Thoracic aorta (tissue), 2 donors: ENCODE measurements at regions not wholly inside any gene's neighbourhood (a gene's known extent, or its start where the extent isn't known, plus 50 kb on each side); places are given as distances from the start of the nearest gene placed in this dataset.

ENCODE experiments used
- ATAC-seq: fragments of 150-250 bp; one replicate; pipeline ENCODE4 v1.8.0; 2017; ENCODE audit warnings: low read depth; ENCODE audit not compliant: insufficient number of reproducible peaks, low FRiP score
- DNase-seq: peaks from one replicate; pipeline ENCODE4 v3.0.0-alpha.2; 2020; ENCODE audit warnings: low spot score
- H3K27ac ChIP-seq, 2 donors: fragments of 200-600 bp; sonication (generic); 1 replicate in 1 of 2; 2 replicates in 1 of 2; pipeline ENCODE4 v1.5.1; 2016; ENCODE audit warnings: mild to moderate bottlenecking in 2 of 2, moderate library complexity in 2 of 2
- H3K27me3 ChIP-seq: fragments of 200-600 bp; sonication (generic); replicated peaks from 2 replicates; pipeline ENCODE4 v1.6.0; 2016; ENCODE audit warnings: mild to moderate bottlenecking; ENCODE audit not compliant: insufficient read depth
- H3K36me3 ChIP-seq: fragments of 200-600 bp; sonication (generic); one replicate; pipeline ENCODE4 v1.5.1; 2016
- H3K4me1 ChIP-seq, 2 donors: fragments of 200-600 bp; sonication (generic); 1 replicate in 1 of 2; 2 replicates in 1 of 2; pipeline versions ENCODE4 v1.5.1 to v1.6.0; 2016; ENCODE audit warnings: low read depth in 2 of 2, mild to moderate bottlenecking in 1 of 2; ENCODE audit not compliant: control insufficient read depth in 1 of 2
- H3K4me3 ChIP-seq: fragments of 200-600 bp; sonication (generic); 2 replicates; pipeline ENCODE4 v1.5.1; 2016; ENCODE audit warnings: mild to moderate bottlenecking
- H3K9me3 ChIP-seq: fragments of 200-600 bp; sonication (generic); 2 replicates; pipeline ENCODE4 v1.5.1; 2016
- CTCF ChIP-seq: fragments of 200-600 bp; sonication (generic); IDR thresholded peaks from one replicate; pipeline ENCODE4 v1.5.1; 2019; ENCODE audit warnings: antibody characterized with exemption

- no peak for ATAC-seq
- no peaks in the 10 kb centered on the region for H3K4me1 ChIP-seq
These were observed 191.8 kb downstream of the CGGBP1 start for GRCh38 chr3:87867001-87867400.

GRCh38 chr3:87856126-87856525 lies 202.7 kb downstream of the CGGBP1 start:
- no peak overlapping the region for H3K27ac ChIP-seq
- no peak for TF ChIP-seq CTCF
- no peaks in the 10 kb centered on the region for H3K36me3 ChIP-seq
- DNase-seq (no peak), ATAC-seq (no peak)
- H3K9me3 ChIP-seq, result no peaks in the 10 kb centered on the region
- H3K4me3 ChIP-seq, result no peak overlapping the region
- no peaks in the 10 kb centered on the region for H3K27me3 ChIP-seq
- no peaks in the 10 kb centered on the region for H3K4me1 ChIP-seq

More at GRCh38 chr3:87867001-87867400, 191.8 kb downstream of the CGGBP1 start:
- H3K27me3 ChIP-seq, result no peaks in the 10 kb centered on the region
- no peaks in the 10 kb centered on the region for H3K9me3 ChIP-seq
- DNase-seq, result no peak
- H3K4me3 ChIP-seq, result no peak overlapping the region
- TF ChIP-seq CTCF, result no peak
- no peaks in the 10 kb centered on the region for H3K36me3 ChIP-seq
- no peak overlapping the region for H3K27ac ChIP-seq

- Histone ChIP-seq H3K36me3 (no peaks in the 10 kb centered on the region), H3K27me3 (no peaks in the 10 kb centered on the region), H3K27ac (no peak overlapping the region), H3K4me3 (no peak overlapping the region), H3K4me1 (no peaks in the 10 kb centered on the region), H3K9me3 (no peaks in the 10 kb centered on the region)
- no peak for ATAC-seq
- no peak for DNase-seq
- TF ChIP-seq CTCF, result no peak
These were observed 203.2 kb downstream of the CGGBP1 start for GRCh38 chr3:87855616-87856015.

- Histone ChIP-seq H3K27ac (no peak overlapping the region), H3K36me3 (no peaks in the 10 kb centered on the region), H3K4me3 (no peak overlapping the region), H3K27me3 (no peaks in the 10 kb centered on the region), H3K9me3 (no peaks in the 10 kb centered on the region), H3K4me1 (no peaks in the 10 kb centered on the region)
- TF ChIP-seq CTCF, result no peak
- no peak for ATAC-seq
- no peak for DNase-seq
These were observed 203.6 kb downstream of the CGGBP1 start for GRCh38 chr3:87855211-87855610.

GRCh38 chr3:87848003-87848402 lies 210.8 kb downstream of the CGGBP1 start:
- H3K4me3 ChIP-seq, result no peak overlapping the region
- no peaks in the 10 kb centered on the region for H3K27me3 ChIP-seq
- H3K36me3 ChIP-seq, result no peaks in the 10 kb centered on the region
- DNase-seq, result no peak
- H3K9me3 ChIP-seq, result no peaks in the 10 kb centered on the region
- no peak for ATAC-seq
- no peak for TF ChIP-seq CTCF
- H3K4me1 ChIP-seq, result no peaks in the 10 kb centered on the region
- H3K27ac ChIP-seq, result no peak overlapping the region
